ENCODE measurements at regions not wholly inside any gene's neighbourhood (a gene's known extent, or its start where the extent isn't known, plus 50 kb on each side); places are given as distances from the start of the nearest gene placed in this dataset.

DNA sequence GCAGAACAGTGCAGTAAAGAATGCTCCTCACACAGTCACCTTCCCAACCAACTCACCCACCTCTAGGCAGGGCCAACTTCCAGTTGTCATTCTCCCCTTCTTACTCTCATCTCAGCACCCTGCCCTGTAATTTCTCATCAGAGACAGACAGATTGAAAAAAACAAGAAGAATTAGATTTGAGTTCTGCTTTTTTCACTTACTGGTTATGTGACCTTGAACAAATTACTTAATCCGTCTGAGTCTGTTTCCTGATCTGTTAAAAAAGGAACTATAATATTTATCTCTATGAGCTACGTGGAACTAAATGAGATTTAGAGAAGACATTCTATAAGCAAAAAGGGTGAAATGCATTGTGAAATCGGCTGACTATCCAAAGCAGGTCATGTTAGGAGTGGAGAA is 330.3 kb downstream of the ZNF326 start:
- TF ChIP-seq CTCF (IDR thresholded peaks at IDR 0.05) = no peak
- no peak for TF ChIP-seq POLR2AphosphoS5 (IDR thresholded peaks at IDR 0.05)
- TF ChIP-seq POLR2A (IDR thresholded peaks at IDR 0.05) = no peak

All from breast epithelium (tissue), 3 donors.